Stimulated activated CD8-positive, alpha-beta memory T cell treated with anti-CD3 and anti-CD28 coated beads, Interleukin-4, amount 100 ng/mL, for 24 hours (primary cell): ENCODE measurements at regions not wholly inside any gene's neighbourhood (a gene's known extent, or its start where the extent isn't known, plus 50 kb on each side); places are given as distances from the start of the nearest gene placed in this dataset.
"Not testable (repeated sequence)": the region's sequence is repeated elsewhere in the genome, so short reads cannot be mapped to it uniquely, and the experiment has no call there.

Experiments
- DNase-seq: peaks from one replicate; pipeline ENCODE4 v3.0.0-alpha.2; 2020; ENCODE audit warnings: low read depth

- not testable (repeated sequence) for DNase-seq
These were observed 998.9 kb upstream of the MIR17HG start for GRCh38 chr13:90348477-90349136.

GRCh38 chr13:90352763-90353162 is 994.7 kb upstream of the MIR17HG start:
- DNase-seq = no peak

GRCh38 chr13:90355162-90355751 is 992.2 kb upstream of the MIR17HG start:
- no peak for DNase-seq

- no peak for DNase-seq
These were observed 986.7 kb upstream of the MIR17HG start for GRCh38 chr13:90360785-90361184.

DNA sequence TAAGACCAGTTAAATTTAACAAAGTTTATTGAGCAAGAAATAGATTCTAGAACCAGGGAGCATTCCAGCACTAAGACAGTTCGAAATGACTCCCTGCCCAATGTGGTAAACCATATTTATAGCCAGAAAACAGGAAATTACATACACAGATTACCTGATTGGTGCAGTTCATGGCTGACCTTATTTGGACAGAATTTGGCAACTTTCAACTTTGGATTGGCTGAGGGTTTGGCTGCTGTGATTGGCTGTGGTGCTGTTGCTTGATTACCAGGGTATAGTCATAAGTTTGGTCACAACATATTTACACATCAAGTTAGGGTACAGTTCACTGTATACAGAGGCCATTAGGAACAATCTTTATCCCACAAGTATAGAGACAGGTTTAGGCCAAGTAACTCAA is 984.8 kb upstream of the MIR17HG start:
- no peak for DNase-seq

GRCh38 chr13:90365130-90365529 is 982.4 kb upstream of the MIR17HG start:
- DNase-seq = no peak

DNA sequence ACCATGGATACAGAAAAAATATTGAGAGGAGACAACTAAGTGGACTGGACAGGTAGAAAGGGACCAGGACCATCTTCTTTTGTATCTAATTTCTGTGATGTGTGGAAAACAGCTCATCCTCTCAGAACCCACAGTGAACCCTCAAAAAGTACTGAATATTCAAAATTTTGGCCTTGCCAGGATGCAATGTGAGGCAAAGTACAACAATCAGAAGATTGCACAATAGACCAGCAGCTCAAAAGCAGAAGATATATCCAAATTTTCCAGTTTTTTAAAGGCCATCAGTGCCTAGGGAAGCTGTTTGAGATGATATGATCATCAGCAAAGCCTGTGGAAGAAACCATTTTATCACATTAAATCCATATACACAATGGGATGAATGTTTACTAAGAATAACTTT is 973.3 kb upstream of the MIR17HG start:
- no peak for DNase-seq

DNA sequence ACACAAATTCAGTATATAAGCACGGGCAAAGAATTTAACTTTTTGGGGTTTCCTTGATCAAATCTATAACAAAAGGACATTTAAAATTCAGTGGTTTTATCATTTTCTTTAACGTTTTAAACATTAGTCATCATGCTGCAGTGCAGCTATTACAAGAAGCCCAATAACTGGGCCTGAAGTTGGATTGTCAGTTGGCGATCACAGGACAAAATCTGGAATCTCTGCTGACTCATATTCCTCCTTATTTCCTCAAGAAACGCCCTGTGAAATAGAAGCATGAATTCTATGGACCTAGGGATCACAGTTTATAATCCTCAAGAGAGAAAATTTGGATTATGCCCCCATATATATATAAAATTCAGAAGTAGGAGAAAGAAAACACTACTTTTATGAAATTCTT is 971.6 kb upstream of the MIR17HG start:
- DNase-seq = no peak

GRCh38 chr13:90382425-90382824 is 965.1 kb upstream of the MIR17HG start:
- DNase-seq = no peak

GRCh38 chr13:90385781-90386489 is 961.6 kb upstream of the MIR17HG start:
- DNase-seq = no peak

- no peak for DNase-seq
These were observed 958.5 kb upstream of the MIR17HG start for GRCh38 chr13:90388887-90389452.

DNA sequence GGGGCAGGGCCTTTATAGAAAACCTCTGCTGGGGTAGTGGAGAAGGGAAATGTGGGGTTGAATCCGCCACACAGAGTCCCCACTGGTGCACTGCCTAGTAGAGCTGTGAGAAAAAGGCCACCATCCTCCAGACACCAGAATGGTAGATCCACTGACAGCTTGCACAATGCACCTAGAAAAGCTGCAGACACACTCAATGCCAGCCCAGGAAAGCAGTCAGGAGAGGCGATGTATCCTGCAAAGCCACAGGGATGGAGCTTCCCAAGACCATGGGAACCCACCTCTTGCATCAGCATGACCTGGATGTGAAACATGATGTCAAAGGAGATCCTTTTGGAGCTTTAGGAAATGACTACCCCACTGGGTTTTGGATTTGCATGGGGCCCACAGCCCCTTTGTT is 958.0 kb upstream of the MIR17HG start:
- no peak for DNase-seq

DNA sequence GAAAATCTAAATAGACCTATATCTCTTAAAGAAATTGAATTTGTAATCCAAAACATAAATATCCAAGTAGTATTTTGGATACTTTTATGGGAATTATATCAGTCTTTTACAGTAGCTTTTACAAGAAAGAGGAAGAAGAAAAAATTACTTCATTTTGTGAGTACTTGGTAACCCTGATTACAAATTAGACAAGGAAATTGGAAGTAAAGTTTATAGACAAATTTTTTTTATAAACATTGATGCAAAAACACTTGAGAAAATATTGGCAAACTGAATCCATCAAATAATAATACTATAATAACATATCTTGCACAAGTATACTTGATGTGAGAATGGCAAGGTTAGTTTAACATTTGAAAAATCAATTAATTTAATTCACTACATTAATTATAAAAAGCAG is 954.1 kb upstream of the MIR17HG start:
- DNase-seq = no peak

DNA sequence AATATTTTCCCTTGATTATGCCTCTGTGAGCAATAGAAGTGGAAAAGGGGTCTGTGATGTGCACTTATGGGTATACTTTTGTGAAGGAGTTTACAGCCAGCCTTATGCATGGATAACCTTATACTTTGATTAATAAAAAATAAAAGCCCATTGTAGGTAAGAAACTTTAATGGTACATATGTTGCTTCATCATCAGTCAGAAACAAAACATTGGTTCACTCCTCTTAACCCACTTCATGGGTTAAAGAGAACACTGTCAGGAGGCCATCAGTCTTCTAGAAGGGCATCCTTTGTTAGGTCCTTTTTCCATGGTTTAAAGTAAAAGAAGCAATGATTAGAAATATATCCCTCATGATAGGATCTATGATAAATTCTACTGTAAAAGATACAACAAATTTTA is 952.1 kb upstream of the MIR17HG start:
- no peak for DNase-seq

DNA sequence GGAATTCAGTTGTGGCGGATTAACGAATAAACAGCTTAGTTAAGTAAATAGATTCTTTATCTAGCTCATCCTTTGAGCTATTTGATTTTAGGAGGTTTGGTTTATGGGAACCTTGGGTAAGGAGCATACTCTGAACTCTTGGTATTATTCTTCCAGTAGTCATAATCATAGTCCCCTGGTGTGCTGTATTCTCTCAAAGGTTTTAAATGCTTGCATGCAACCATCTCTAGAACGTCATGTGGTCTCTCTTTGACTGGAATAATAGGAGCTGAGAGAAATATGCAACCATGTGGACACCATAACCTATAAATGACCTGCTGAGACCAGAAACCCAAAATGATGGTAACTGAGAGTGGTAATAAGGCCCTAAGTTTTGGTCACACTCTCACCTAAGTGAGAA is 951.6 kb upstream of the MIR17HG start:
- DNase-seq = no peak

DNA sequence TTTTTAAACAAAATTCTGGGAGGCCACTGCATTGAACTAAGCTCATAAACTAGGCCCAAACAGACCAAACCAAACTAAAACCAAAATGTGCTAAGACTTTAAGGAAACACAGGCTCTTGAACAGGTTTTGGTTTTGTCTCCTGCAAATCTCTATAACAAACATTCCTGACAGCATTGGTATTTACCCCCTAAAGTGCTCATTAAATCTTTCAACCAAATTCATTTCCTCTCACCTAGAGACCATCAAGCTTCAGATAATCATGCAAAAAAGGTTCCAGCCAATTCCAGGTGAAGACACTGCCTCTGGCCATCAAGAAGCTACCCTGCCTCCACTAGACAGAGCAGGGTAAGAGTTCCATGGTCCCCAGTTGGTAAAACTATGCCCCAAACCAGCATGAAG is 951.2 kb upstream of the MIR17HG start:
- DNase-seq = no peak

- no peak for DNase-seq
These were observed 950.0 kb upstream of the MIR17HG start for GRCh38 chr13:90397503-90397902.

GRCh38 chr13:90400372-90400771 is 947.1 kb upstream of the MIR17HG start:
- no peak for DNase-seq

GRCh38 chr13:90401150-90401549 is 946.3 kb upstream of the MIR17HG start:
- DNase-seq = no peak

GRCh38 chr13:90402102-90402501 is 945.4 kb upstream of the MIR17HG start:
- DNase-seq = no peak

DNA sequence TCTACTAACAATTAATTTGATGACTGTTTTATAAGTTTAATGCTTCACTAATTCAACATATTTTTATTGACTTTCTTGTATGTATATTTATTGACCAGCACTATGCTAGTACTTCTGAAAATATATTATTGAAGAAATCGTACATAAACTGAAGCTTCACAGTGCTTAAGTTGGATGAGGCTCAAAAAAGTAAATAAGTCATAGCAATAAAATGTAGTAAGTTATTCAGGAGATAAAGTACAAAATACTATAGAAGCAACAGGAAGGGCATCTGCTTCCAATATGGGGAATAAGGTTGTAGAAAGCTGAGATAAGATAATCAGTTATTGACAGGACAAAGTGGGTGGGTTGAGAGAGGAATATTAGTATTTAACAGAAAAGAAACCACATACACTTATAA is 944.9 kb upstream of the MIR17HG start:
- no peak for DNase-seq

DNA sequence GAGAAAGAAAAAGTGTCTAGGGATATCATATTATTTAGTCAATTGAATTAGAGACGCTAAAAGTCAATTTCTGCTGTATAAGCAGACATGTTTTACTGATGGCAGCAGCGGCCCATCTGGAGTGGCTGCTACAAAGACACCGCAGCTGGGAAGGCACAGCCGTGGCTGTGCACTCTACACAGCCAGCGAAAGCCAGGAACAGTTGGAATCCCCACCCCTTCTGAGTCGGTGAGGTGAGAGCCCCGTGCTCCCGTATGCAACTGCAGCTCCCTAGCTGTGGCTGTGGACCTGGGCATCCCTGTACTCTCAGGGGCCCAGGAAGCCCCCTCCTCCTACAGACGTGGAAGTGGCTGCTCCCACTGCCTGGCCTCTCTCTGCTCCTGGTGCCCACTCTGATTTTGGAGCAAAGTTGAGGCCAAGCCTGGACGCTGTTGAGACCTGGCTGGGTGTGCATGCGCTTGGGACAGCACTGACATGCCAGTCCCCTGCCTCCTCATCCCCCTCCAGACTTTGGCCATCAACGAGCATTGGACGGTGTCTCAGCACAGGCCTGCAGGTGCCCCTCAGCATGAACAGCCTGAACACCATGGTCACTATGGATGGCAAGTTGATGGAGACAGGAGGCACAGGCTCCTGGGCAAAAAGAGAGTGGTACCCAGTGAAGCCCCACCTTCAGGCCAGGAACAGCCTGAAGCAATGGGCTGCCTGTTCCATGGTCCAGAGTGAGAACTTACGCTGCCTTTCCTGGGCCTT is 944.0 kb upstream of the MIR17HG start:
- DNase-seq = no peak

GRCh38 chr13:90405301-90405700 is 942.2 kb upstream of the MIR17HG start:
- no peak for DNase-seq
